Cardiac fibroblast (primary cell): ENCODE measurements at regions not wholly inside any gene's neighbourhood (a gene's known extent, or its start where the extent isn't known, plus 50 kb on each side); places are given as distances from the start of the nearest gene placed in this dataset.
"Not testable (repeated sequence)": the region's sequence is repeated elsewhere in the genome, so short reads cannot be mapped to it uniquely, and the experiment has no call there.

Source experiments
- DNase-seq, 2 donors: peaks; one replicate each; pipeline versions ENCODE4 v3.0.0 to v3.0.0-alpha.2; 2010; ENCODE audit warnings: low read depth in 2 of 2
- H3K4me3 ChIP-seq, 2 donors: replicated peaks in 1 of 2; 1 replicate in 1 of 2; 2 replicates in 1 of 2; pipeline ENCODE4 v1.5.1; 2011; ENCODE audit warnings: low read depth in 2 of 2, low read length in 2 of 2, mild to moderate bottlenecking in 2 of 2, moderate library complexity in 1 of 2
- CTCF ChIP-seq: IDR thresholded peaks from one replicate; pipeline ENCODE4 v1.5.1; 2011; ENCODE audit warnings: low read depth, mild to moderate bottlenecking, low read length, inconsistent platforms

DNA sequence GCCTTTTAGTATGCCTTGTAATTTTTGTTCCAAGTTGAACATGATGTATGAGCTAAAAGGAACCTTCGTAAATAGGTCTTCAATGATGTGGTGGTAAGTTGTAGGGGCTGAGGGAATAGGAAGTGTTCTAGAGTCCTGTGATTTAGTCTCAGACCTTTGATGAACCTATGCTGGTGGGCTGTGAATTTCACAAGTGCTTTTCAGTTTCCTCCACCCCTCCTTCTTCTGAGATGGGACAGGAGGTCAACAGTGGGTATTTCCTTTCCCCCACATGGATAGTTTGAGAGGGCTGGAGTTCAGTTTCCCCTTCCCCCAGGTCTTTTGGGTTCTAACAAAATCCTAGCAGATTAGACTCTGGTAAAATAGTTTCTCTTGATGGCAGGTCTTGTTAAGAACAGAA, 121.0 kb upstream of the ATXN1 start:
- no peak for DNase-seq
- H3K4me3 ChIP-seq, result no peak overlapping the region
- no peak for TF ChIP-seq CTCF

GRCh38 chr6:16876852-16877251, 115.6 kb upstream of the ATXN1 start:
- DNase-seq, H3K4me3 ChIP-seq: not testable (repeated sequence)

GRCh38 chr6:16876201-16876600, 114.9 kb upstream of the ATXN1 start:
- no peak for TF ChIP-seq CTCF
- no peak overlapping the region for H3K4me3 ChIP-seq
- DNase-seq, result no peak

DNA sequence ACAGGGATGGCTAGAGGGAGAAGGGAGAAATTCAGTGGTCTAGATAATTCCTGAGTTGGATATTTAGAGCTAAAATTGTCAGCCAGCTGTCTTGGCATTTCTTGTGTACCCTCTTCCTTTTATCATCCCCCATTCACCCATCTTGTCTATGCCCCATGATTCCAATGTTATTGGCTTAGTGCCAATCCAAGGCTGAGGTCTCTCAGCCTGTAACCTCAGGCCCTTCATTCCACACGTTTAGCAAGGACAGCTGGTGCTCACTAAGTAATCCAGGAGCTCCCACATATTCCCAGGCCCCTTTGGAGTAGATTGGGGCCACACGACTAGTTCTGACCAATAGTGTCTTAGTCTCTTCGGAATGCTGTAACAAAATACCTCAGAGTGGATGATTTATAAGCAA, 112.4 kb upstream of the ATXN1 start:
- TF ChIP-seq CTCF, result no peak
- no peak overlapping the region for H3K4me3 ChIP-seq
- DNase-seq, result no peak

DNA sequence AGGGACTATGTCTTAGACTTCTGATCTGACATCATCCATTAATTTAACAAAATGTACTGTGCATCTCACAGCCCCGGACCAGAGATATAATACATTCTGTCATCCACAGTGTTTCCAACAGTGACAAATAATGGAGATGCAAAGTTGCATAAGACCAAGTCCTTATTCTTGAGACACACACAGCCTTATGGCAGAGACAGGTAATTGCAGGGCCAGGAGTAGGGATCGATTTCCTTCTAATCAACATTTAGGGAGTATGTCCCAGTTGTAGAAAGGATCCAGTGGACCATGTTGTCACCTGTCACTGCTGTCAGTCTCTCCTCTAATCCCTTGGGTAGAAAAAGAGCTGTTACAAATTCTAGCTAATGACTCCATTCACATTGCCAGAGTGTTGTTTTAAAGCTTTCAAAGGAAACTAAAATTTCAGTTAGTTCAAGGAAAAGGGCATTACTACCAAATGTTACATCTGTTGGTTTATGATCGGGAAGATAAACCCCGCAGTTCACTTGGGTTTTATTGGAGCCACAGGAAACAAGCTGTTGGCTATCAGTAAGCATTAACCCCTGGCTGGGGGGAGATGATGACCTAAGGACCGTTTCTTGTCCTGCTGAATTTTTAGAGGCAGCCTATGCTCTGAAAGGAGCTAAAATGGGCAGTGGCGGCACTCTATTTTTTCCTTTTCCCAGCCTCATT, 111.4 kb upstream of the ATXN1 start:
- H3K4me3 ChIP-seq, result no peak overlapping the region
- TF ChIP-seq CTCF, result no peak
- DNase-seq, result no peak

GRCh38 chr6:16871047-16871446, 109.8 kb upstream of the ATXN1 start:
- TF ChIP-seq CTCF, result no peak
- no peak for DNase-seq
- no peak overlapping the region for H3K4me3 ChIP-seq

GRCh38 chr6:16868968-16869367, 107.7 kb upstream of the ATXN1 start:
- DNase-seq, result no peak
- TF ChIP-seq CTCF, result no peak

More at GRCh38 chr6:16868968-16869367, 107.7 kb upstream of the ATXN1 start:
- no peak overlapping the region for H3K4me3 ChIP-seq
